ENCODE measurements at regions not wholly inside any gene's neighbourhood (a gene's known extent, or its start where the extent isn't known, plus 50 kb on each side); places are given as distances from the start of the nearest gene placed in this dataset.

- Histone ChIP-seq H3K27me3 (ENCODE audit: insufficient read depth, low read length) (no peaks in the 10 kb centered on the region), H3K4me2 (ENCODE audit: low read length) (no peak overlapping the region), H3K9ac (ENCODE audit: low read length) (no peak overlapping the region), H3K79me2 (ENCODE audit: insufficient read depth, low read length) (no peaks in the 10 kb centered on the region), H3K9me3 (ENCODE audit: low read length) (no peaks in the 10 kb centered on the region), H2AFZ (ENCODE audit: low read length) (no peak overlapping the region), H3F3A (ENCODE audit: insufficient read depth, low read length) (no peaks in the 10 kb centered on the region; the same call in 1 of the 2 replicates), H3K36me3 (ENCODE audit: insufficient read depth, low read length) (no peaks in the 10 kb centered on the region), H3K4me3 (ENCODE audit: low read depth, low read length, poor library complexity, severe bottlenecking) (no peak overlapping the region), H3K27ac (ENCODE audit: low read depth, low read length, poor library complexity, severe bottlenecking) (no peak overlapping the region), H4K20me1 (ENCODE audit: insufficient read depth, low read length) (no peaks in the 10 kb centered on the region), H3K4me1 (ENCODE audit: insufficient read depth, low read length, severe bottlenecking) (peaks cover 15% of the 10 kb centered on the region), H3K9me2 (ENCODE audit: low read depth, low read length) (no peaks in the 10 kb centered on the region)
- TF ChIP-seq EZH2 (IDR thresholded peaks at IDR 0.05; ENCODE audit: borderline replicate concordance, low read length) (no peak), CTCF (IDR thresholded peaks at IDR 0.05; ENCODE audit: low read length) (no peak)
Observed at GRCh38 chr2:3101016-3101942, 276.3 kb downstream of the EIPR1 start.

DNA sequence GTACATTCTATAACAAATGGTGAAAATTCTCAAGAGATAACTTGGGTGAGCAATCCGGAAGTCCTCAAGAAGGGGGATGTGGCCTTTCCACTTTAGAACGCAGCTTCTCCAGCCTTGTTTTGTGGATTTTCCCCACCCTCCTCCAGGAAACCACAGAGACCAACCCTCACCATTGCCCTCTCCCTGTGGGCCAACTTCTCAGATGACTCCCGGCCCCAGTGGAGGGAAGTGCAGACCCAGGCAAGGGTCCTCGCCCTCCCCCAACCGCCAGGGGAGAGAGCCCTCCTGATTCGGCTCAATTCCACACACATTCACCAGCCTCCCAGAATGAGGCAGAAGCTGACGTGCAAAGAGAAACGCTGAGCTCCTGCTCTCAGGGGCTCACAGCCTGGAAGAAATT is 277.2 kb downstream of the EIPR1 start:
- Histone ChIP-seq H3K36me3 (ENCODE audit: insufficient read depth, low read length) (no peaks in the 10 kb centered on the region), H3K27me3 (ENCODE audit: insufficient read depth, low read length) (no peaks in the 10 kb centered on the region), H3K9me2 (ENCODE audit: low read depth, low read length) (no peaks in the 10 kb centered on the region), H2AFZ (ENCODE audit: low read length) (no peak overlapping the region), H3K4me2 (ENCODE audit: low read length) (no peak overlapping the region), H3K9me3 (ENCODE audit: low read length) (no peaks in the 10 kb centered on the region), H3K9ac (ENCODE audit: low read length) (no peak overlapping the region), H3F3A (ENCODE audit: insufficient read depth, low read length) (no peaks in the 10 kb centered on the region; the same call in 1 of the 2 replicates), H4K20me1 (ENCODE audit: insufficient read depth, low read length) (no peaks in the 10 kb centered on the region), H3K27ac (ENCODE audit: low read depth, low read length, poor library complexity, severe bottlenecking) (no peak overlapping the region), H3K4me3 (ENCODE audit: low read depth, low read length, poor library complexity, severe bottlenecking) (no peak overlapping the region), H3K4me1 (ENCODE audit: insufficient read depth, low read length, severe bottlenecking) (peaks cover 15% of the 10 kb centered on the region), H3K79me2 (ENCODE audit: insufficient read depth, low read length) (no peaks in the 10 kb centered on the region)
- TF ChIP-seq EZH2 (IDR thresholded peaks at IDR 0.05; ENCODE audit: borderline replicate concordance, low read length) (no peak), CTCF (IDR thresholded peaks at IDR 0.05; ENCODE audit: low read length) (no peak)

DNA sequence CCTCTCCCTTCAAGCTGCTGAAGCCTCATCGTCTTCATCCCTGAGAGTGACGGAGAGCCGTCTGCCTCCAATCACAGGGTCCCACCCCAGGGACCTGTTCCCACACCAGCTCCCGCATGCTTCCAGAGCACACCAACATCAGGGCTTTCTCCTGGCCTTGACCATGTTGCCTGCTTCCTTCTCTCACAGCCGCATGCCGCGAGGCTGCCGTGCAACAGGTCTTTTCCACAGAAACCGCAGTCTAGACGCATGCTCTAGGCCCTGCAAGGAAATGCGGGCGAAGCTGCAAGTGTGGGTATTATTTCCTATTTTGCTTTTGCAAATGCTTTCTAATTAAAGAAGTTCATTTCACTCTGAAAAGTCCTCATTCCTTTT is 277.8 kb downstream of the EIPR1 start:
- no peak for TF ChIP-seq CTCF (IDR thresholded peaks at IDR 0.05; ENCODE audit: low read length)
- no peak overlapping the region for H3K9ac ChIP-seq (ENCODE audit: low read length)
- H3F3A ChIP-seq (ENCODE audit: insufficient read depth, low read length): no peaks in the 10 kb centered on the region; the same call in 1 of the 2 replicates
- H3K79me2 ChIP-seq (ENCODE audit: insufficient read depth, low read length): no peaks in the 10 kb centered on the region
- H3K9me2 ChIP-seq (ENCODE audit: low read depth, low read length): no peaks in the 10 kb centered on the region
- no peaks in the 10 kb centered on the region for H3K27me3 ChIP-seq (ENCODE audit: insufficient read depth, low read length)
- H4K20me1 ChIP-seq (ENCODE audit: insufficient read depth, low read length): no peaks in the 10 kb centered on the region
- no peaks in the 10 kb centered on the region for H3K36me3 ChIP-seq (ENCODE audit: insufficient read depth, low read length)
- H3K4me3 ChIP-seq (ENCODE audit: low read depth, low read length, poor library complexity, severe bottlenecking): no peak overlapping the region
- H3K27ac ChIP-seq (ENCODE audit: low read depth, low read length, poor library complexity, severe bottlenecking): no peak overlapping the region
- no peak overlapping the region for H2AFZ ChIP-seq (ENCODE audit: low read length)
- H3K4me2 ChIP-seq (ENCODE audit: low read length): no peak overlapping the region
- no peaks in the 10 kb centered on the region for H3K9me3 ChIP-seq (ENCODE audit: low read length)
- H3K4me1 ChIP-seq (ENCODE audit: insufficient read depth, low read length, severe bottlenecking): peaks cover 15% of the 10 kb centered on the region
